Fibroblast of pulmonary artery (primary cell): ENCODE measurements at regions not wholly inside any gene's neighbourhood (a gene's known extent, or its start where the extent isn't known, plus 50 kb on each side); places are given as distances from the start of the nearest gene placed in this dataset.

Experiments used
- DNase-seq: peaks from one replicate; pipeline ENCODE4 v3.0.0-alpha.2; 2010; ENCODE audit warnings: low read depth
- H3K4me3 ChIP-seq: replicated peaks from 2 replicates; pipeline ENCODE4 v1.5.1; 2011; ENCODE audit warnings: low read depth, mild to moderate bottlenecking, control low read depth, low read length, moderate library complexity
- TF ChIP-seq, protein P1 (sequence below): IDR thresholded peaks from 2 replicates; pipeline ENCODE4 v1.5.1; 2011; ENCODE audit warnings: mild to moderate bottlenecking, control low read depth, low read length, inconsistent platforms; ENCODE audit errors: missing control alignments

DNA sequence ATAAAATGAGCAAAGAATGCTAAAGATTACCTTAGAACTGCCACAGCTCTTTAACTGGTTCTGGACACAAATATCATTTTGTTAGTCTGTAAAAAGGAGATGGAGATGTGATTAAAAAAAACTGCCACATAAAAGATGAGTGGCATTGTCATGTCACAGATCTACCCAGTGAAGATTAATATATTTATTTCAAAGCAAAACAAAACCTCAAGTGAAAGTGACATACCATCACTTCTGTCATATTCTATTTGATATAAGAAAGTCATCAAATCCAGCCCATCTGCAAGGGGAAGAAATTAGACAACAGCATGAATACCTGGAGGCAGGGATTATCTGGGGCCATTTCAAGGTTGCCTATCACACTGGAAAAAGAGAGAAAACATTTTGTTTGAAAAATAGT lies 417.6 kb upstream of the LRRTM4 start:
- TF ChIP-seq, protein P1, sequence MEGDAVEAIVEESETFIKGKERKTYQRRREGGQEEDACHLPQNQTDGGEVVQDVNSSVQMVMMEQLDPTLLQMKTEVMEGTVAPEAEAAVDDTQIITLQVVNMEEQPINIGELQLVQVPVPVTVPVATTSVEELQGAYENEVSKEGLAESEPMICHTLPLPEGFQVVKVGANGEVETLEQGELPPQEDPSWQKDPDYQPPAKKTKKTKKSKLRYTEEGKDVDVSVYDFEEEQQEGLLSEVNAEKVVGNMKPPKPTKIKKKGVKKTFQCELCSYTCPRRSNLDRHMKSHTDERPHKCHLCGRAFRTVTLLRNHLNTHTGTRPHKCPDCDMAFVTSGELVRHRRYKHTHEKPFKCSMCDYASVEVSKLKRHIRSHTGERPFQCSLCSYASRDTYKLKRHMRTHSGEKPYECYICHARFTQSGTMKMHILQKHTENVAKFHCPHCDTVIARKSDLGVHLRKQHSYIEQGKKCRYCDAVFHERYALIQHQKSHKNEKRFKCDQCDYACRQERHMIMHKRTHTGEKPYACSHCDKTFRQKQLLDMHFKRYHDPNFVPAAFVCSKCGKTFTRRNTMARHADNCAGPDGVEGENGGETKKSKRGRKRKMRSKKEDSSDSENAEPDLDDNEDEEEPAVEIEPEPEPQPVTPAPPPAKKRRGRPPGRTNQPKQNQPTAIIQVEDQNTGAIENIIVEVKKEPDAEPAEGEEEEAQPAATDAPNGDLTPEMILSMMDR = no peak
- no peak overlapping the region for H3K4me3 ChIP-seq
- no peak for DNase-seq

DNA sequence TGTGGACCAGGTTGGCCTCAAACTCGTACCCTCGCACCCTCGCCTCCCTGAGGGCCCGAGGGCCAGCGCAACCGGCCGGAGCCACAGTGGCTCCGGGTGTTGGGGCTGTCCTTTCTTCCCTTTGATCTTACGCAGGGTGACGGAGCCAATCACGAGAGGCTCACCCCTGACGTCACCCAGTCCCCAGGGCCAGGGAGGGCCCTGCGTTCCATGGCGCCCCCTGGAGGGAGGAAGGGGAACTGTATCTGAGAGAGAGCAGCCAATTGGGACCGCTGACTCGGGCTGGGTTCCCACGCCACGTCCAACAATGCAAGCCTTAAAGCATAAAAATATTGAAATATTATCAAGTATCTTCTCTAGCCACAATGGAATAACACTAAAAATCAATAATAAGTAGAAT lies 432.8 kb upstream of the LRRTM4 start:
- no peak overlapping the region for H3K4me3 ChIP-seq
- DNase-seq = no peak
- TF ChIP-seq, protein P1 = no peak

DNA sequence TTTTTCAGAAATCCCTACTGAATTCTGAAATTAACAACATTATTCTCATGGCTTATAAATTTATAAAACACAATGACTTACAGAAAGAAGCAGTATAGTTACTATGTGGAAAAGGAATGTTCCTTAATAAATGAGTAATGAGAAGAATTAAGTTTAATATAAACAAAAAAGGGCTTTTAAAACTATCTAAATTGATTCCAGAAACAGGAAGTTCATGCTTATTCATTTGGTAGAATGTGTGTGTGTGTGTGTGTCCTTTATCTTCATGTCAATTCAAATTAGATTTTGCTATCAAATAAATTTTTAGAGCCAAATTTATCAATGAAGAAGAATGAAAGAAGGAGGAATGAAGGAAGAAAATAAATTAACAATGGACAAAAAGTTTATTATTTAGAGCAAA lies 440.8 kb upstream of the LRRTM4 start:
- TF ChIP-seq, protein P1 = no peak
- no peak overlapping the region for H3K4me3 ChIP-seq
- DNase-seq = no peak

DNA sequence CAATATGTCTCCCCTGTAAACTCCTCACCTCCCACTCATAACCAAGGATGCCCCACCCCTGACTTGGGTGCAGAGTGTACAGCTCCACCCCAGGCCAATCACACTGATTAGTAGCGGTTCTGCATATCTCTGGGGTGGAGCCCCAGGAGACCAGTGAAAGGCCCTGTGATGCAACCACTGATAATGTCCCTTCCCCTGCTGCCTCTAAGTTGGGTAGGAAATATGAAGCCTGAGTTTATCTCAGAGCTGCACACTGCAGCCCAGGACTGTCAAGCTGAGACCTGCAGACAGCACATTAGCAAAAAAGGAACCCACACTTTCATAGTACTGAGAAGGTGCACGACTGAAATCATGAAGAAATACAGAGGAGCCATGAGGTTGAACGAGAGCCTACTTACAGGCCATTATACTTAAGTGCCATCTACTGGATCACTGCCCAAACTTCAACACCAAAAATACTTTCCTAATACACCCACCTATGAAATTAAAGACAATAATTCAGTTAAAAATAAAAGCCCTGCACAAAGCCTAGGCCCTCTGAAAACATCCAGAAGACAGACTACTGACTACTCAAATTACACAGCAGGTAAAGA lies 455.4 kb upstream of the LRRTM4 start:
- no peak for DNase-seq
- no peak overlapping the region for H3K4me3 ChIP-seq
- TF ChIP-seq, protein P1 = no peak

DNA sequence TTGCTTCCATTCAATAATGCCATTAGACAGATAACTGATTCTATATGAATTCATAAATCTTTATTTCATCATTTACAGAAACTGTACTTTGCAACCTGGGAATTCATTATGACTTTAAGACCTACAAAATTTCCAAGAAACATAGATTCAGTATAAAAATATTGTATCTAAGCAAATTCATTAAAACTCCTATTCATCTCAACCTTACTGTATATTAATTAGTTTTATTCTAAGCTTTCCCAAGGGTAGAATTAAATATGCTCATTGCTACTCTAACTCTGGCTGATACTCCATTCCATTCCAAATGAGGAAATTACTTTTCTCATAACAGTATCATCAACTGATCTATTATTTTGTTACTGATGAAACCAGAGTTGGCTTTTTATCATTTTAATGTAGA lies 473.0 kb upstream of the LRRTM4 start:
- TF ChIP-seq, protein P1 = no peak
- DNase-seq = no peak
- no peak overlapping the region for H3K4me3 ChIP-seq

DNA sequence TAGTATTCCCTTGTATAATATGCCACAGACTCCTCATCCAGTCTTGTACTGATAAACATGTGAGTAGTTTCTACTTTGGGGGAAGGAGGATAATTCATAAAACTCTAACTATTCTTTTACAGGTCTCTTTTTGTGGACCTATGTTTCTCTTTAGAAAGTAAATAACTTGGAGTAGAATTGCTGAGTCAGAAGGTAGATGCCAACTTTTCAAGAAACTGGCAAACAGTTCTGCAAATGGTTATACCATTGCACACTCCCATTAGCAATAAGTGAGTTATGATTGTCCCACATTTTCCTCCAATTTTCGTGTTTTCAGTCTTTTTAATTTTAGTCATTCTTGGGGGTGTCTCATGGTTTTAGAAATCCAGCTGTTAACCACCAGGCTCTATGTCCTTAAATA lies 477.2 kb upstream of the LRRTM4 start:
- no peak for DNase-seq
- TF ChIP-seq, protein P1 = no peak

DNA sequence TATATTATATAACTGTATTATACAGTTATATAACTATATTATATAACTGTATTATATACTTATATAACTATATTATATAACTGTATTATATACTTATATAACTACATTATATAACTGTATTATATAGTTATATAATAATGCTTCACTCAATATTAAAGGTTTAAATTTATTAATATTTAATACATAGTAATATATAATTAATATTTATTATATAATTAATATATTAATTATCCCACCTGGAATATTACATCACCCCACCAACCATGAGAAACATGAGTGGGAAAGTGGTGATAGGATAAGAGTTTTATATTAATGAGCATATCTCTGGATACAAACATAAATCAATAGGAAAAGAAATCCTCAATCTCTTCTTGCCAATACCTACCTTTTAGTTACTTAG lies 487.1 kb upstream of the LRRTM4 start:
- no peak for DNase-seq
- H3K4me3 ChIP-seq = no peak overlapping the region
- TF ChIP-seq, protein P1 = no peak

More for the DNA sequence above, 477.2 kb upstream of the LRRTM4 start:
- no peak overlapping the region for H3K4me3 ChIP-seq
